MCF 10A (cell line): ENCODE measurements at regions not wholly inside any gene's neighbourhood (a gene's known extent, or its start where the extent isn't known, plus 50 kb on each side); places are given as distances from the start of the nearest gene placed in this dataset.
A peak's percentile ranks its signal among the peaks of the same experiment; 100 is the strongest.

Experiments used
- BruUV-seq: library from RNA; stranded (reverse); fragments of 400-500 nt; replicated peaks from 2 replicates; lab custom pipeline; 2021; lab: Mats Ljungman, UMichigan
- CTCF ChIA-PET: fragments of 300-600 bp; sonication (Branson Sonifier 250); formaldehyde crosslinking; extraction: SDS; loops from one replicate; lab custom pipeline; 2021; ENCODE audit warnings: antibody characterized with exemption, inconsistent platforms; lab: Yijun Ruan, JAX
- POLR2A ChIA-PET: fragments of 300-600, 350-650 bp; sonication (Branson Sonifier 250); formaldehyde crosslinking; extraction: SDS; loops from one replicate; lab custom pipeline; 2020; ENCODE audit warnings: antibody characterized with exemption, inconsistent platforms; lab: Yijun Ruan, JAX
- DNase-seq: peaks from one replicate; pipeline ENCODE4 v3.0.0-alpha.2; 2018; ENCODE audit not compliant: unreplicated experiment
- H3K27ac Mint-ChIP-seq: one replicate; pipeline ENCODE4 v1.8.0; 2022; ENCODE audit warnings: mild to moderate bottlenecking, low read depth, mixed read lengths; ENCODE audit not compliant: unreplicated experiment
- H3K27me3 Mint-ChIP-seq: one replicate; pipeline ENCODE4 v1.8.0; 2022; ENCODE audit warnings: mixed read lengths; ENCODE audit not compliant: insufficient read depth, unreplicated experiment
- H3K36me3 Mint-ChIP-seq: one replicate; pipeline ENCODE4 v1.8.0; 2022; ENCODE audit warnings: mild to moderate bottlenecking, moderate library complexity, mixed read lengths; ENCODE audit not compliant: insufficient read depth, unreplicated experiment
- H3K4me1 Mint-ChIP-seq: one replicate; pipeline ENCODE4 v1.8.0; 2022; ENCODE audit warnings: mixed read lengths; ENCODE audit not compliant: insufficient read depth, unreplicated experiment
- H3K4me3 Mint-ChIP-seq: one replicate; pipeline ENCODE4 v1.8.0; 2022; ENCODE audit warnings: mild to moderate bottlenecking, moderate library complexity, mixed read lengths; ENCODE audit not compliant: unreplicated experiment
- H3K9me3 Mint-ChIP-seq: one replicate; pipeline ENCODE4 v1.8.0; 2022; ENCODE audit warnings: mixed read lengths; ENCODE audit not compliant: unreplicated experiment
- CTCF ChIP-seq: fragments of 200-600 bp; IDR thresholded peaks from one replicate; pipeline ENCODE4 v1.8.0; 2022; ENCODE audit warnings: antibody characterized with exemption, mild to moderate bottlenecking; ENCODE audit not compliant: unreplicated experiment
- intact Hi-C: fragments of 100-400 bp; cut with micrococcal nuclease; formaldehyde crosslinking; loops from 2 replicates; pipeline ENCODE4 v1.14.1; 2022

DNA sequence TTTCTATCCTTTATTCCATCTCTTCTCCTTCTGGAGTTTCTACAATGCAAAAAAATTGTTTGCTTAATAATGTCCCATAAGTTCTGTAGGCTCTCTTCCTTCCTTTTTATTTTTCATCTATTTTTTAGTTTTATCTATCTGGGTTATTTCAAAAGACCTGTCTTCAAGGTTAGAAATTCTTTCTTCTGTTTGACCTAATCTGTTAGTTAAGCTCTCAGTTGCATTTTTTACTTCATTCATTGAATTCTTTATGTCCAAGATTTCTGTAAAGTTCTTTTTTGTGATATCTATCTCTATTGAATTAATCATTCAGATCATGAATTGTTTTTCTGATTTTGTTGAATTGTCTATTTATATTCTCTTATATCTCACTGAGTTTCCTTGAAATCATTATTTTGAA is 145.9 kb upstream of the TLE4 start:
- CTCF ChIA-PET: interaction anchor here (0.6 to 0.7 kb wide), 3 partner anchors 113 to 1142 kb away, joined by 3 to 4 read pairs (median 3); no protein-coding TSS in a partner anchor
- no peak overlapping the region for H3K27ac Mint-ChIP-seq
- DNase-seq: no peak
- POLR2A ChIA-PET: interaction anchor here (0.7 kb wide), 1 partner anchor 11 kb away, joined by 3 read pairs; no protein-coding TSS in a partner anchor
- intact Hi-C loops: no loop called here
- TF ChIP-seq CTCF: no peak
- no TSS peak for BruUV-seq
- peaks cover 11% of the 10 kb centered on the region for H3K9me3 Mint-ChIP-seq
- H3K27me3 Mint-ChIP-seq: no peaks in the 10 kb centered on the region
- no peak overlapping the region for H3K4me3 Mint-ChIP-seq
- H3K4me1 Mint-ChIP-seq: no peaks in the 10 kb centered on the region
- H3K36me3 Mint-ChIP-seq: no peaks in the 10 kb centered on the region

DNA sequence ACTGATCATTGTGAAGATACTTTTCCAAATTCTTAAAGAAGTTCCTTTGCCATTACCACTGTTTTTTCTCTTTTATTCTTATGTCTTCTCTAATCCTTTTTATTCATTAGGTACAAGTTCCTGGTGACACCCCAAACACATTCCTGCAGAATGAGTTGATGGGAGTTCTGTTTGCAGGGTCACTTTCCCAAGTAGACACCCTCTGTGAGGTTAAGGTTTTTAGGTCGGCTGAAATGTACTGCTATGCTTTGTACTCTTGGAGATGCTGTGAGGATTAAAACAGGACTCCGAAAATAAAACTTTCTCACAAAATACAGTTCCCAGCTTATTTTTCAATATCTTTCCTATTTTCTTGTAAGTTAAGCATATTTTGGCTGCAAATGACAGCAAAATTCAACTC is 143.3 kb upstream of the TLE4 start:
- intact Hi-C loops: no loop called here
- BruUV-seq: no TSS peak
- H3K9me3 Mint-ChIP-seq: peaks cover 11% of the 10 kb centered on the region
- no peaks in the 10 kb centered on the region for H3K36me3 Mint-ChIP-seq
- POLR2A ChIA-PET: no interaction called here
- CTCF ChIA-PET: interaction anchor here (0.7 to 1.5 kb wide), 2 partner anchors 22 to 299 kb away, joined by 3 to 4 read pairs; no protein-coding TSS in a partner anchor
- no peaks in the 10 kb centered on the region for H3K4me1 Mint-ChIP-seq
- TF ChIP-seq CTCF: no peak
- no peaks in the 10 kb centered on the region for H3K27me3 Mint-ChIP-seq
- DNase-seq: no peak
- H3K27ac Mint-ChIP-seq: no peak overlapping the region
- no peak overlapping the region for H3K4me3 Mint-ChIP-seq

- no peak for DNase-seq
- Mint-ChIP-seq H3K27me3 (no peaks in the 10 kb centered on the region), H3K4me3 (no peak overlapping the region), H3K4me1 (no peaks in the 10 kb centered on the region), H3K27ac (no peak overlapping the region), H3K36me3 (no peaks in the 10 kb centered on the region), H3K9me3 (peaks cover 6% of the 10 kb centered on the region)
- TF ChIP-seq CTCF: no peak
- POLR2A ChIA-PET: no interaction called here
- CTCF ChIA-PET: interaction anchor here (0.6 to 2.1 kb wide), 9 partner anchors 17 to 818 kb away, joined by 3 to 9 read pairs (median 4); no protein-coding TSS in a partner anchor
- no TSS peak for BruUV-seq
- intact Hi-C loops: loop anchor here (1.0 kb wide), 1 partner anchor 300 kb away; no protein-coding TSS in a partner anchor
These were observed 141.1 kb upstream of the TLE4 start for GRCh38 chr9:79430619-79431018.

DNA sequence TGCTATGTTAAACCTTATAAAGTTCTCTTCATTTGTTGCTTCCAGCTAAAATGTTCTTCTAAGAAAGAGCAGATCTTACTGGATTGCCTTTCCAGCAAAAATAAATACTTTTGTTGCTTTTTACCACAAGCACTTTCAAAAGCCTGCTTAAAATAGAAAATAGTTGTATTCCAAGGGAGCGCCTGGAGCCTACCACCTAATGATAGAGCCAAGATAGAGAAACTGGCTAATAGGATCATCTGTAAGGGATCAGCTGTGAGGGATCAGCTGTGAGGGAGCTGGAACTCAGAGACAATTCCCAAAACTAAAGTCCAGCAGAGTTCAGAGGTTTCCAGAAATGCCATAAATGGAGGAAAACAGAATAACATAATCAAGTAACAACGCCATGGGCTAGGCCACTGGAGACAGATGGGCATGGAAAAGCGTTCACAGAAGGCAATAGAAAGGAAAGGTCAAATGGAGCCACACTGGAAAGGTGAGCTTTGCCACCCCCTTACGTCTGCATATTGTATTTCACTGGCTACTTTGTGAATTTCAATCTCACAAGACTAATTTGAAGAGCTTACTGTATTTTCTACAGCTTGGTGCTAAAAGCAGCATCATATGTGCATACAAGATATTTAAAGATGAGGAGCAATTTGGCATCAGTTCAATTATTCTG is 140.6 kb upstream of the TLE4 start:
- intact Hi-C loops: loop anchor here (1.0 kb wide), 1 partner anchor 301 kb away; no protein-coding TSS in a partner anchor
- Mint-ChIP-seq H3K27me3 (no peaks in the 10 kb centered on the region), H3K4me3 (no peak overlapping the region), H3K4me1 (no peaks in the 10 kb centered on the region), H3K36me3 (no peaks in the 10 kb centered on the region), H3K9me3 (peaks cover under 1% of the 10 kb centered on the region), H3K27ac (no peak overlapping the region)
- TF ChIP-seq CTCF: no peak
- BruUV-seq: no TSS peak
- peak; percentile 13 for DNase-seq
- CTCF ChIA-PET: interaction anchor here (0.5 to 2.1 kb wide), 8 partner anchors 84 to 652 kb away, joined by 3 to 9 read pairs (median 4); no protein-coding TSS in a partner anchor
- POLR2A ChIA-PET: no interaction called here
